ENCODE measurements at regions not wholly inside any gene's neighbourhood (a gene's known extent, or its start where the extent isn't known, plus 50 kb on each side); places are given as distances from the start of the nearest gene placed in this dataset.

- TF ChIP-seq EZH2 (IDR thresholded peaks at IDR 0.05; ENCODE audit: insufficient read depth, poor library complexity, severe bottlenecking), result no peak
- TF ChIP-seq EZH2phosphoT487 (IDR thresholded peaks at IDR 0.05; ENCODE audit: insufficient read depth, low read depth), result no peak
Observed at GRCh38 chr2:13001408-13001807, 284.7 kb downstream of the TRIB2 start.

Data from GM23248 (cell line).